Neural cell (in vitro differentiated cells): ENCODE measurements at regions not wholly inside any gene's neighbourhood (a gene's known extent, or its start where the extent isn't known, plus 50 kb on each side); places are given as distances from the start of the nearest gene placed in this dataset.

ENCODE experiments used
- CTCF ChIP-seq: fragments of 450-650 bp; IDR thresholded peaks from 2 replicates; pipeline ENCODE4 v1.5.1; 2014; ENCODE audit warnings: antibody characterized with exemption, mild to moderate bottlenecking, moderate library complexity; ENCODE audit not compliant: poor library complexity, severe bottlenecking
- EZH2 ChIP-seq: fragments of 200-600, 300-800 bp; shearing (Covaris generic), sonication (generic); IDR thresholded peaks from 2 replicates; pipeline ENCODE4 v1.6.1; 2014; ENCODE audit warnings: antibody characterized with exemption, low read length, borderline replicate concordance, mild to moderate bottlenecking; ENCODE audit not compliant: insufficient read depth, poor library complexity, severe bottlenecking
- RAD21 ChIP-seq: fragments of 450-650 bp; conservative IDR thresholded peaks from 2 replicates; pipeline ENCODE4 v1.6.1; 2014; ENCODE audit warnings: antibody characterized with exemption, mild to moderate bottlenecking, moderate library complexity
- TAF1 ChIP-seq: IDR thresholded peaks from 2 replicates; pipeline ENCODE4 v1.6.1; 2012; ENCODE audit warnings: low read depth
- TF ChIP-seq, protein P1 (sequence below): IDR thresholded peaks from 2 replicates; pipeline ENCODE4 v1.6.1; 2012; ENCODE audit warnings: borderline replicate concordance

DNA sequence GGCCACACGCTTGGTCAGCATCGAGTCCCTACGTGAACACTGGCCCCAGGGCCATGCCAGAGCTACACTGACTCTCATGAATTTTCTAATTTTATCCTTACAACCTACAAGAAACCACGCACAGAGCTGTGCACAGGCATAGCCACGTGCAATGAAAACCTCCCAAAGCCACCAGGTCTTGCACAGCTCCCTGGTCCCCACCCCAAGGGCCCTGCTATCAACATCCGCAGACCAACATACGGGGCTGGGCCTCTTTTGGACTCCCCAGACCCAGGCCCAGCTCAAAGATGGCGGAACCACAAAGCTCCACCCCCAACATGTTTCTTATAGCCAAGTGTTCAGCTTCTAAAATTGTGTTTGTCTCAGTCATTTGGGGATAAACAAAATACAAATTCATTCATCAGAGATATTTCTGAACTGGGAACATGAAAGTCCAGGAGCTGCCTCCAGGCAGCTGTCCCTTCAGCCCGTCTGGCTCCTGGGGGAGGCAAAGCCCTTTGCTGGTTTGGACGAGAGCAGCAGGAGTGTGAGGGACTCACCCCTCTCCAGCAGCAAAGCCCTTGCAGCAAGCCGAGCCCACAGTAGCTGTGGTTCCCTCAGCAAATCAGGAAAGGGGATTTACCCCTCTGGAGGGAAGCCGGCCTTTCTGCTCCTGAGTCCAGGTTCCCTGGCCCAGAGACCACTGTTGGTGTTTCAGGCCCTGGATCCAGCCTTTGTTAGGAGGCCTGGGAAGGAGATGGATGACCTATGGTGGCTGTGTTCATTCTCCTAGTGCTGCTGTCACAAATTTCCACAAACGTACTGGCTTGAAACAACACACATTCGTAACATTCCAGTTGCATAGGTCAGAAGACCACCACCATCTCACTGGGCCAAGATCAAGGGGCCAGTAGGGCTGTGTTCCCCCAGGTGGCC lies 75.1 kb downstream of the OAT start:
- TF ChIP-seq RAD21 (no peak), CTCF (no peak), EZH2 (no peak), TAF1 (no peak)
- TF ChIP-seq, protein P1, sequence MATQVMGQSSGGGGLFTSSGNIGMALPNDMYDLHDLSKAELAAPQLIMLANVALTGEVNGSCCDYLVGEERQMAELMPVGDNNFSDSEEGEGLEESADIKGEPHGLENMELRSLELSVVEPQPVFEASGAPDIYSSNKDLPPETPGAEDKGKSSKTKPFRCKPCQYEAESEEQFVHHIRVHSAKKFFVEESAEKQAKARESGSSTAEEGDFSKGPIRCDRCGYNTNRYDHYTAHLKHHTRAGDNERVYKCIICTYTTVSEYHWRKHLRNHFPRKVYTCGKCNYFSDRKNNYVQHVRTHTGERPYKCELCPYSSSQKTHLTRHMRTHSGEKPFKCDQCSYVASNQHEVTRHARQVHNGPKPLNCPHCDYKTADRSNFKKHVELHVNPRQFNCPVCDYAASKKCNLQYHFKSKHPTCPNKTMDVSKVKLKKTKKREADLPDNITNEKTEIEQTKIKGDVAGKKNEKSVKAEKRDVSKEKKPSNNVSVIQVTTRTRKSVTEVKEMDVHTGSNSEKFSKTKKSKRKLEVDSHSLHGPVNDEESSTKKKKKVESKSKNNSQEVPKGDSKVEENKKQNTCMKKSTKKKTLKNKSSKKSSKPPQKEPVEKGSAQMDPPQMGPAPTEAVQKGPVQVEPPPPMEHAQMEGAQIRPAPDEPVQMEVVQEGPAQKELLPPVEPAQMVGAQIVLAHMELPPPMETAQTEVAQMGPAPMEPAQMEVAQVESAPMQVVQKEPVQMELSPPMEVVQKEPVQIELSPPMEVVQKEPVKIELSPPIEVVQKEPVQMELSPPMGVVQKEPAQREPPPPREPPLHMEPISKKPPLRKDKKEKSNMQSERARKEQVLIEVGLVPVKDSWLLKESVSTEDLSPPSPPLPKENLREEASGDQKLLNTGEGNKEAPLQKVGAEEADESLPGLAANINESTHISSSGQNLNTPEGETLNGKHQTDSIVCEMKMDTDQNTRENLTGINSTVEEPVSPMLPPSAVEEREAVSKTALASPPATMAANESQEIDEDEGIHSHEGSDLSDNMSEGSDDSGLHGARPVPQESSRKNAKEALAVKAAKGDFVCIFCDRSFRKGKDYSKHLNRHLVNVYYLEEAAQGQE: no peak
